H9 (cell line): ENCODE measurements at regions not wholly inside any gene's neighbourhood (a gene's known extent, or its start where the extent isn't known, plus 50 kb on each side); places are given as distances from the start of the nearest gene placed in this dataset.

Experiments
- DNase-seq: peaks from one replicate; pipeline ENCODE4 v3.0.0-alpha.2; 2017
- H2AFZ ChIP-seq: one replicate; pipeline ENCODE4 v1.6.1; 2013; ENCODE audit warnings: mild to moderate bottlenecking, low read length, control low read depth, moderate library complexity
- H2AK5ac ChIP-seq: 2 replicates; pipeline ENCODE4 v1.6.1; 2013; ENCODE audit warnings: low read length, control low read depth, mixed read lengths; ENCODE audit not compliant: insufficient read length
- H2BK120ac ChIP-seq: one replicate; pipeline ENCODE4 v1.6.1; 2013; ENCODE audit warnings: low read depth, mild to moderate bottlenecking, low read length, control low read depth, inconsistent platforms; ENCODE audit not compliant: poor library complexity, severe bottlenecking
- H2BK12ac ChIP-seq: 2 replicates; pipeline ENCODE4 v1.6.1; 2013; ENCODE audit warnings: low read length, control low read depth, mixed read lengths, low read depth; ENCODE audit not compliant: insufficient read length
- H2BK15ac ChIP-seq: 2 replicates; pipeline ENCODE4 v1.6.1; 2013; ENCODE audit warnings: low read depth, low read length, control low read depth
- H2BK20ac ChIP-seq: one replicate; pipeline ENCODE4 v1.6.1; 2013; ENCODE audit warnings: low read depth, mild to moderate bottlenecking, low read length, control low read depth, inconsistent platforms; ENCODE audit not compliant: poor library complexity, severe bottlenecking
- H2BK5ac ChIP-seq: 2 replicates; pipeline ENCODE4 v1.6.1; 2013; ENCODE audit warnings: low read length, control low read depth, mixed read lengths; ENCODE audit not compliant: insufficient read length
- H3K14ac ChIP-seq: 2 replicates; pipeline ENCODE4 v1.6.1; 2013; ENCODE audit warnings: low read length, control low read depth; ENCODE audit not compliant: insufficient read depth
- H3K18ac ChIP-seq: 2 replicates; pipeline ENCODE4 v1.6.1; 2013; ENCODE audit warnings: low read depth, mild to moderate bottlenecking, mixed read lengths, low read length, control low read depth; ENCODE audit not compliant: insufficient read length
- H3K23ac ChIP-seq: 2 replicates; pipeline ENCODE4 v1.6.1; 2013; ENCODE audit warnings: low read length, control low read depth, mixed read lengths, low read depth; ENCODE audit not compliant: insufficient read length
- H3K23me2 ChIP-seq: 2 replicates; pipeline ENCODE4 v1.6.1; 2013; ENCODE audit warnings: low read depth, mild to moderate bottlenecking, mixed read lengths, low read length, control low read depth; ENCODE audit not compliant: insufficient read length, poor library complexity, severe bottlenecking
- H3K27ac ChIP-seq: 2 replicates; pipeline ENCODE4 v1.5.1; 2013; ENCODE audit warnings: low read length, control low read depth, mixed read lengths, low read depth; ENCODE audit not compliant: insufficient read length
- H3K27me3 ChIP-seq: 2 replicates; pipeline ENCODE4 v1.6.1; 2013; ENCODE audit warnings: low read length, control low read depth, inconsistent platforms; ENCODE audit not compliant: insufficient read depth
- H3K4ac ChIP-seq: 2 replicates; pipeline ENCODE4 v1.6.1; 2013; ENCODE audit warnings: low read depth, mild to moderate bottlenecking, control low read depth, inconsistent platforms, low read length, moderate library complexity
- H3K4me1 ChIP-seq: 2 replicates; pipeline ENCODE4 v1.6.1; 2013; ENCODE audit warnings: low read length, control low read depth, inconsistent platforms; ENCODE audit not compliant: insufficient read depth
- H3K4me2 ChIP-seq: 2 replicates; pipeline ENCODE4 v1.6.1; 2013; ENCODE audit warnings: low read length, control low read depth, mixed read lengths; ENCODE audit not compliant: insufficient read length, insufficient read depth
- H3K56ac ChIP-seq: 2 replicates; pipeline ENCODE4 v1.6.1; 2013; ENCODE audit warnings: low read depth, mild to moderate bottlenecking, mixed read lengths, low read length, control low read depth; ENCODE audit not compliant: insufficient read length
- H3K79me1 ChIP-seq: 2 replicates; pipeline ENCODE4 v1.6.1; 2013; ENCODE audit warnings: low read depth, mild to moderate bottlenecking, moderate library complexity, low read length, control low read depth, inconsistent platforms; ENCODE audit not compliant: insufficient read depth, poor library complexity, severe bottlenecking
- H3K79me2 ChIP-seq: 2 replicates; pipeline ENCODE4 v1.6.1; 2013; ENCODE audit warnings: low read length, control low read depth, inconsistent platforms; ENCODE audit not compliant: insufficient read depth
- H3K9ac ChIP-seq: 2 replicates; pipeline ENCODE4 v1.6.1; 2013; ENCODE audit warnings: low read length, control low read depth, mixed read lengths; ENCODE audit not compliant: insufficient read length; ENCODE audit errors: extremely low read depth
- H3K9me3 ChIP-seq: one replicate; pipeline ENCODE4 v1.6.1; 2013; ENCODE audit warnings: low read depth, low read length, inconsistent platforms; ENCODE audit not compliant: control insufficient read depth
- H3T11ph ChIP-seq: one replicate; pipeline ENCODE4 v1.6.1; 2013; ENCODE audit warnings: mild to moderate bottlenecking, low read length, control low read depth, inconsistent platforms
- H4K20me1 ChIP-seq: one replicate; pipeline ENCODE4 v1.6.1; 2013; ENCODE audit not compliant: control insufficient read depth, insufficient read length, insufficient read depth
- H4K5ac ChIP-seq: 2 replicates; pipeline ENCODE4 v1.6.1; 2013; ENCODE audit warnings: low read depth, mild to moderate bottlenecking, mixed read lengths, low read length, control low read depth; ENCODE audit not compliant: insufficient read length
- H4K8ac ChIP-seq: replicated peaks from 2 replicates; pipeline ENCODE4 v1.6.1; 2013; ENCODE audit warnings: low read length, control low read depth, mixed read lengths, low read depth; ENCODE audit not compliant: insufficient read length
- H4K91ac ChIP-seq: 2 replicates; pipeline ENCODE4 v1.6.1; 2013; ENCODE audit warnings: low read depth, mild to moderate bottlenecking, moderate library complexity, mixed read lengths, low read length, control low read depth; ENCODE audit not compliant: insufficient read length
- H3K27ac Mint-ChIP-seq, 3 experiments: 2 replicates in 2 of 3; 3 replicates in 1 of 3; pipeline ENCODE4 v1.8.0; 2020 to 2021; ENCODE audit warnings: mixed read lengths in 3 of 3, mild to moderate bottlenecking in 1 of 3, moderate library complexity in 1 of 3
- H3K27me3 Mint-ChIP-seq: 2 replicates; pipeline ENCODE4 v1.8.0; 2021; ENCODE audit warnings: low read depth, mild to moderate bottlenecking, moderate library complexity, mixed read lengths
- H3K36me3 Mint-ChIP-seq, 3 experiments: 2 replicates in 2 of 3; 3 replicates in 1 of 3; pipeline ENCODE4 v1.8.0; 2020 to 2021; ENCODE audit warnings: low read depth in 3 of 3, mixed read lengths in 3 of 3; ENCODE audit not compliant: insufficient read depth in 1 of 3
- H3K4me1 Mint-ChIP-seq, 2 experiments: 2 replicates each; pipeline ENCODE4 v1.8.0; 2020; ENCODE audit warnings: mixed read lengths in 2 of 2
- H3K4me3 Mint-ChIP-seq, 2 experiments: 2 replicates in 1 of 2; 3 replicates in 1 of 2; pipeline ENCODE4 v1.8.0; 2020 to 2021; ENCODE audit warnings: mild to moderate bottlenecking in 2 of 2, mixed read lengths in 2 of 2, moderate library complexity in 1 of 2
- H3K9me3 Mint-ChIP-seq, 2 experiments: 2 replicates in 1 of 2; 3 replicates in 1 of 2; pipeline ENCODE4 v1.8.0; 2020; ENCODE audit warnings: mild to moderate bottlenecking in 2 of 2, mixed read lengths in 2 of 2, moderate library complexity in 1 of 2
- CTCF ChIP-seq: fragments of 200-600 bp; sonication (generic); conservative IDR thresholded peaks from 3 replicates; pipeline ENCODE4 v1.8.0; 2021; ENCODE audit warnings: antibody characterized with exemption, mild to moderate bottlenecking
- WGBS: extraction: QIAGEN DNeasy Blood & Tissue Kit; methylation state at CpG from one replicate; pipeline ENCODE4 v1.1.7; 2013; ENCODE audit warnings: missing lambda C conversion rate, low lambda C conversion rate, mixed read lengths; ENCODE audit not compliant: insufficient read length; ENCODE audit errors: extremely low coverage; 5-methylcytosine and 5-hydroxymethylcytosine counted together

- H3K14ac ChIP-seq, result no peak overlapping the region
- H4K5ac ChIP-seq, result no peak overlapping the region
- no peak for DNase-seq
- no peak overlapping the region for H2BK15ac ChIP-seq
- no peak overlapping the region for H3K56ac ChIP-seq
- Mint-ChIP-seq H3K36me3 (no peaks in the 10 kb centered on the region), H3K9me3 (no peaks in the 10 kb centered on the region), H3K4me1 (no peaks in the 10 kb centered on the region), H3K27me3 (no peaks in the 10 kb centered on the region), H3K27ac (no peak overlapping the region), H3K4me3 (no peak overlapping the region)
- no peak overlapping the region for H3K4ac ChIP-seq
- no peaks in the 10 kb centered on the region for H3K9me3 ChIP-seq
- H2BK12ac ChIP-seq, result no peak overlapping the region
- H4K91ac ChIP-seq, result no peak overlapping the region
- H3K79me2 ChIP-seq, result no peaks in the 10 kb centered on the region
- no peaks in the 10 kb centered on the region for H3K23me2 ChIP-seq
- no peak overlapping the region for H2AK5ac ChIP-seq
- no peak overlapping the region for H2BK5ac ChIP-seq
- WGBS, result no CpG with 5 or more reads among the region's 1 CpG
- no peak for TF ChIP-seq CTCF
- H3K18ac ChIP-seq, result no peak overlapping the region
- H3K9ac ChIP-seq, result no peak overlapping the region
- no peak overlapping the region for H4K8ac ChIP-seq
- H2BK20ac ChIP-seq, result no peak overlapping the region
- H3K23ac ChIP-seq, result no peak overlapping the region
- no peak overlapping the region for H3K27ac ChIP-seq
- H2BK120ac ChIP-seq, result no peak overlapping the region
- H4K20me1 ChIP-seq, result no peaks in the 10 kb centered on the region
- H3K4me2 ChIP-seq, result no peak overlapping the region
- no peaks in the 10 kb centered on the region for H3K27me3 ChIP-seq
- H3K4me1 ChIP-seq, result no peaks in the 10 kb centered on the region
- H3T11ph ChIP-seq, result no peak overlapping the region
- H3K79me1 ChIP-seq, result no peaks in the 10 kb centered on the region
- no peak overlapping the region for H2AFZ ChIP-seq
Observed at GRCh38 chr18:40754477-40754876, 1200.6 kb upstream of the PIK3C3 start.
